ENCODE measurements at regions not wholly inside any gene's neighbourhood (a gene's known extent, or its start where the extent isn't known, plus 50 kb on each side); places are given as distances from the start of the nearest gene placed in this dataset.

- TF ChIP-seq PKNOX1 (IDR thresholded peaks at IDR 0.05) (peak; percentile 57; the same call in 1 of the 2 replicates), TARDBP (IDR thresholded peaks at IDR 0.05) (no peak), SUZ12 (IDR thresholded peaks at IDR 0.05) (no peak), ELF4 (IDR thresholded peaks at IDR 0.05) (no peak), HDGF (IDR thresholded peaks at IDR 0.05; ENCODE audit: borderline replicate concordance) (no peak), FOXM1 (IDR thresholded peaks at IDR 0.05; ENCODE audit: borderline replicate concordance) (no peak), ARNT (IDR thresholded peaks at IDR 0.05) (no peak), SP1 (IDR thresholded peaks at IDR 0.05) (no peak), ZNF384 (IDR thresholded peaks at IDR 0.05) (no peak), FOXK2 (IDR thresholded peaks at IDR 0.05) (no peak), BHLHE40 (IDR thresholded peaks at IDR 0.05; ENCODE audit: borderline replicate concordance) (no peak), L3MBTL2 (conservative IDR thresholded peaks at IDR 0.05) (no peak), LEF1 (IDR thresholded peaks at IDR 0.05; ENCODE audit: borderline replicate concordance) (no peak), FOXA1 (IDR thresholded peaks at IDR 0.05) (no peak)
Observed at GRCh38 chr7:13153266-13153665, 465.8 kb downstream of the ARL4A start.

Data from HEK293T (cell line).